ENCODE measurements at regions not wholly inside any gene's neighbourhood (a gene's known extent, or its start where the extent isn't known, plus 50 kb on each side); places are given as distances from the start of the nearest gene placed in this dataset.

- DNase-seq: no peak
These were observed 96.2 kb upstream of the MKI67 start for GRCh38 chr10:128222332-128222849.

DNA sequence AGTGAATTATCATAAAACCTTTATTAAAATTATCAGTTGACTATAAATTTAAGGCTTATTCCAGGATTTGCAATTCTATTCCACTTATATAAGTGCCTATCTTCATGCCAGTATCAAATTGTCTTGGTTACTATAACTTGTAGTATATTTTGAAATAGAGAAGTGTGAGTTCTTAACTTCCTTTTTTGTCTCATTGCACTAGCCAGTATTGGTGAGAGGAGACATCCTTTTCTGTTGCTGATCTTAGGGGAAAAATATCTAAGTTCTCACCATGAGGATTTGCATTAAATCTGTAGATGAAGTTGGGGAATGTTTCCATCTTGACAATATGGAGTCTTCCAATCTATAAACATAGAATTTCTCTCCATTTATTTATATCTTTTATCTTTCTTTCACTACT lies 104.2 kb upstream of the MKI67 start:
- DNase-seq: no peak

- no peak for DNase-seq
These were observed 107.2 kb upstream of the MKI67 start for GRCh38 chr10:128233422-128233821.

- no peak for DNase-seq
These were observed 111.5 kb upstream of the MKI67 start for GRCh38 chr10:128237710-128238109.

DNA sequence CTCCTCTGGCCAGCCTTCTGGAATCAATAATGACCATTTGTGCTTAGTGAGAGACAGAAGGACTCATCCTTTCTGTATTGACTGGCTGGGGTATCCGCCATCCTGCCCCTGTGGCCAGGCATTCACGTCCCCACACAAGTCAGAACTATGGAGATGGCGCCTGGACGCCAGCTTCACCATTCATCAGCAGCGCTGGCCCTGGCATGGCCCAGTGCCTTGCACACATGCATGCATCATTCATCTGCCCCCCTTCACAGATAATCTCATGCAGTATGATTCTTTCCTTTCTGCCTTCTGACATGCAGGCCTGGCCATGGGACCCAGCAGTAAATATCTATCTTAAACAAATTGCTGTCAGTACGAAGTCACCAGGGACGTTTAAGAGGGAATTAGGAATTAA lies 114.8 kb upstream of the MKI67 start:
- no peak for DNase-seq

DNA sequence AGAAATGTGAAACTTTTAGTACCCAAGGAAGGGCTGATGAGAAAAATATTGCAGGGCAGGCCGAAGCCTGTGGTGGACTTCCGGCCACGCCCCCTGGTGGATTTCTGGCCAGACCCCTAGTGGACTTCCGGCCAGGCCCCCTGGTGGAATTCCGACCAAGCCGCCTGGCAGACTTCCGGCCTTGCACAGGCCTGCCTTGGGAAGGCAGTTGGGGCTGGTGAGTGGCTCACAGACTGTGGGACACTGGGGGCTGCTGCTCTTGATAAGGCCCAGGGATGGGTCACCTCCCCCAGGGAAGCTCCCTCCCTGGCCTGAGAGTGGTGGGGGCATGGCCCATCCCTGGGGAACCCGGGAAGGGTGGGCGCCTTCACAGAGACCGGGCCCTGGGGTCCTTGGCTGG lies 116.4 kb upstream of the MKI67 start:
- DNase-seq: no peak

DNA sequence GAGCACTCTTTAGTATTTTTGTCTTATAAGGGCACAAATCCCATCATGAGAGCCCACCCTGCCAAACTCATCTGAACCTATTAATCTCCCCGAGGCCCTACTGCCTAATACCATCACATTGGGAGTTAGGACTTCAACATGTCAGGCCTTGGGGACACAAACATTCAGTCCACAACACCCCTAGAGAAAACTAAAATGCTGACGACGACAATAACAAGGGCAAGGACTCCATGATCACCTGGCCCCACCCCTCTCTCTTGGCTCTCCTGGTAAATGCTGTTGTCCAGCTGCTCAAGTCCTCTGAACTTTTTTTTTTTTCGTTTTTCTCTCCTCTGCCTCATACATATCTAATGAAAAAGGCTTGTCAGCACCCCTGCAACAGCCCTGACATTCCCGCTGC lies 118.8 kb upstream of the MKI67 start:
- no peak for DNase-seq

- DNase-seq: no peak
These were observed 121.4 kb upstream of the MKI67 start for GRCh38 chr10:128247576-128247975.

GRCh38 chr10:128254476-128254875 lies 128.3 kb upstream of the MKI67 start:
- DNase-seq: no peak

- DNase-seq: no peak
These were observed 131.2 kb upstream of the MKI67 start for GRCh38 chr10:128257428-128257827.

GRCh38 chr10:128258421-128258976 lies 132.3 kb upstream of the MKI67 start:
- DNase-seq: no peak

DNA sequence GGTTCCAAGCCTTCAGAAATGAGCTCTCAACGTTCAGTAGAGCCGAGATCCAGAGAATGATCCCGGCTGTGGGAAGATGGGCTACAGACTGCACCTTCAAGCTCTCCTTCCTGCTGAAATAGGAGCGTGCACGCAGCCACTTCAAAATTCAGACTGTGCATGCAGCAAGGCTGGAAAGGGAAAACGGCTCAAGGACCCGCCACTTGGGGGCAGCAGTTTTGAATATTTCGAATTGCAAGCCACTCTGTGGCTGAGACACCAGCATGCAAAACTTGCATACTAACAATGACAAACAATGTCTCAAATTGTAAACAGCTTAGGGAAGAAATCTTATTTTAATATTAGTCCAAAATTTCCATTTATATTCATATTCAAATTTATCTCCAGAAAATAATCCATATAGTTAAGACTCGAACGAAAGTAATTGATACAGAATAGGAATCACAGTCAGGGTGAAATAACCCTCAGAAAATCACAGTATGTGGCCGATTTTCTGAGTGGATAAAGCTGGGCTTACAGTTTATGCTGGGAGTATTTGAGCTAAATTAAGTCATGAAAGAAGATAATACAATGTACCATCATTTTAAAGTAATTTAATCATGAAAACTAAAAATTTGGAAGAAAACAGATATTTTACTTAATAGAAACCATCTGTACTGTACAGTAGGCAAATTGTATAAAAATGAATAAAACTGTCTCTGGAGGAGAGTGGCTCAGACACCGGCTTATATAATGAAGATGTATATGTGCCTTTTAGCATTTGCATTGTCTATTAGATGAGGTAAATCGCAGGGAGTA lies 137.9 kb upstream of the MKI67 start:
- peak; percentile 36 for DNase-seq

DNA sequence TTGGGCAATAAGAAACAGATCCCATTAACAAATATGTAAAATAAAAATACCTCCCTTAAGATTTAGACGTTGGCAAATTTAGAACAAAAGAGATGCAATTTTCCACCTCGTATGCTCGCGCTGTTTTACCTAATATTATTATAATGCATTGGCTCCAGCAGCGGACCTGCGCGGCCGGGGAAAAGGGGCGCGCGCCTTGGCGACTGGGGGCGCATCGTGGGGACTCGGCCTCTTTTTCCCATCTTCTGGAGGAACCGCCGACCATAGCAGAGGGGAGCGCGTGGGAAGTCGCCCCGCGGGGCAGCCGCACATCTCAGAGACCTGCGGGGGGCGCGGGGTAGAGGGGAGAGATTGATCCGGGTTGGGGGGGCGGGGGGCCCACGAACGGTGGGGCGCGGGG lies 139.4 kb upstream of the MKI67 start:
- DNase-seq: no peak

DNA sequence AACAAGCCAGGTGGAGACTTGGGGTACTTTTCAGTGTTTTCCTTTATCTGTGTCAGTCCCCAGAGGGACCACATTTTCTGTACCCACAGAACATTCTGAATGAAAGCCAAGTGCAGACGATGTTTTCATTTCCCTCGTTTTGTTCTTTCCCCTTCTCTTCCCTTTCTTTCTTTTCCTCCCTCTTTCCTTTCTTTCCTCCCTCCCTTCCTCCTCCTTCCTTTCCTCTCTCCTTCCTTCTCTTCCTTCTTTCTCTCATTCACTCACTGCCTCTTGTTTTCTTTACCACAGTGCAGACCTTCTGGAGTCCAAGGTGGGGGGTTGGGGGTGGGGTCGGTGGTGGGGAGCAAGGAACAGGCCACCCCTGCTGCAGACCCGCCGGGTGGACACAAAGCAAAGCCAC lies 141.4 kb upstream of the MKI67 start:
- DNase-seq: no peak

DNA sequence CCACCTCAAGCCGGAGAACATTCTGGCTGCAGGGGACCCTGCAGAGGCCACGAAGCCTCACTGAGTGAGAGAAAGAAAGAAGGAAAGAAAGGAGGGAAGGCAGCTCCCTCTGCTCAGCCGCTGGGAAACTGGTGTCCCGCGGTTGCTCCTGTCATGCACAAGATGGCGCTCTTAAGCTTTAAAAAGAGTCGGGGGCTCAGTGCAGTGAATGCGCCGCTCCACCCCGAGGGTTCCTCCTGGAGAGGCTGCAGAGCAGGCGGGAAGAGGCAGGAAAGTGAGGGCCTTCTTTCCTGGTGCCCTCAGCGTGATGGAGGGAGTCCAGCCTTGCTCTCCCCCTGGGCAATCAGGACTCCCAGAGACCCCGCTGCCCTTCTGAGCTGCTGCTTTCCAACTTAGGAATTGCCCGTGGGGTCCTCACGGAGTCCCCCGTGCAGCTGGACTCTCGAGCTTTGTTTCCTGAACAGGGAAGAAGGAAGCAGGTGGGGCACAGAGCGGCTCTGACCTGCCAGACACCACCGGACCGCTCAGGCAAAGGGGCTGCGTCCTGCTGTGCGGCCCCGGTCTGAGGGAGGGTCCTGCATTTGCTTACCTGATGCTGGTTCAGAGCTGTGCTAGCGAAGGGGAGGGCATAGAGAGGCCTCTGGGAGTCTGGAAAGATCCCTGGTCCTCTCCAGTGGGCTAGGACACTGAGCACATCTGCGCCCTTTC lies 141.9 kb upstream of the MKI67 start:
- no peak for DNase-seq

GRCh38 chr10:128274938-128275337 lies 148.7 kb upstream of the MKI67 start:
- no peak for DNase-seq

GRCh38 chr10:128275388-128276177 lies 149.4 kb upstream of the MKI67 start:
- DNase-seq: no peak

- no peak for DNase-seq
These were observed 151.1 kb upstream of the MKI67 start for GRCh38 chr10:128277267-128277840.

DNA sequence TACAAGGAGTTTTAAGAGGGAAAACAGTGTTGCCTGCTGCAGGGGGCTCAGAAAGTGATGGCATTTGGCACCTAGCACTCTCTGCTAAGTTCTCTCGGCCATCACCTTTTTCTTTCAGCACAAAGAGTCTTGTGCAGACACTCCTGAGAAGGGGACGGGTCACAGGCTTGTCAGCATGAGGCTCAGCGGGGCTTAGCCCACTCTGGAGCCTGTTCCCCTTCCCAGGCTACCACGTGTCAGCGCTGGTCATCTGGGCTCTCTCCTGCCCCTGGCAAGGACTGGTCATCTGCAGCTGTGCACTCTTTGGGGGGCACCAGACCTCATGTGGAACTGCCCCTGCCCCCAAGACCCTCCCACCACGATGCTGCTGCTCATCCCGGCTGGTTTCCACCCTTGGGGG lies 152.1 kb upstream of the MKI67 start:
- no peak for DNase-seq

- no peak for DNase-seq
These were observed 154.0 kb upstream of the MKI67 start for GRCh38 chr10:128280271-128280670.

GRCh38 chr10:128281343-128281742 lies 155.1 kb upstream of the MKI67 start:
- no peak for DNase-seq

GRCh38 chr10:128281861-128282260 lies 155.6 kb upstream of the MKI67 start:
- DNase-seq: no peak

Data from activated CD8-positive, alpha-beta memory T cell treated with anti-CD3 and anti-CD28 coated beads, Interleukin-2, amount 50 U/mL, for 4 hours (primary cell).